ENCODE measurements at regions not wholly inside any gene's neighbourhood (a gene's known extent, or its start where the extent isn't known, plus 50 kb on each side); places are given as distances from the start of the nearest gene placed in this dataset.
"Not testable (repeated sequence)": the region's sequence is repeated elsewhere in the genome, so short reads cannot be mapped to it uniquely, and the experiment has no call there.

GRCh38 chr6:166796610-166797009, 159.7 kb downstream of the RNASET2 start:
- Histone ChIP-seq H3K27me3 (ENCODE audit: low read depth) (no peaks in the 10 kb centered on the region), H3K9me3 (replicated peaks) (no peaks in the 10 kb centered on the region), H3K4me1 (no peaks in the 10 kb centered on the region), H3K36me3 (no peaks in the 10 kb centered on the region), H3K4me3 (no peak overlapping the region), H3K27ac (replicated peaks) (no peak overlapping the region)
- no peak for TF ChIP-seq CTCF (IDR thresholded peaks at IDR 0.05; ENCODE audit: borderline replicate concordance)
- no peak for DNase-seq
- intact Hi-C loops (cut with micrococcal nuclease): no loop called here

GRCh38 chr6:166795879-166796278, 160.5 kb downstream of the RNASET2 start:
- no peak for TF ChIP-seq CTCF (IDR thresholded peaks at IDR 0.05; ENCODE audit: borderline replicate concordance)
- H3K36me3 ChIP-seq: no peaks in the 10 kb centered on the region
- intact Hi-C loops (cut with micrococcal nuclease): no loop called here

GRCh38 chr6:166790808-166791207, 163.8 kb upstream of the RPS6KA2 start:
- intact Hi-C loops (cut with micrococcal nuclease); H3K4me3 ChIP-seq; DNase-seq; H3K36me3 ChIP-seq; H3K27me3 ChIP-seq (ENCODE audit: low read depth); H3K27ac ChIP-seq (replicated peaks); H3K9me3 ChIP-seq (replicated peaks); H3K4me1 ChIP-seq: not testable (repeated sequence)

More at GRCh38 chr6:166795879-166796278, 160.5 kb downstream of the RNASET2 start:
- Histone ChIP-seq H3K27me3 (ENCODE audit: low read depth) (no peaks in the 10 kb centered on the region), H3K27ac (replicated peaks) (no peak overlapping the region), H3K4me1 (no peaks in the 10 kb centered on the region), H3K9me3 (replicated peaks) (no peaks in the 10 kb centered on the region), H3K4me3 (no peak overlapping the region)
- DNase-seq: no peak

- not testable (repeated sequence) for H3K9me3 ChIP-seq (replicated peaks); H3K4me3 ChIP-seq; H3K27me3 ChIP-seq (ENCODE audit: low read depth); H3K27ac ChIP-seq (replicated peaks); DNase-seq; H3K4me1 ChIP-seq; H3K36me3 ChIP-seq
- intact Hi-C loops (cut with micrococcal nuclease): loop anchor here (5.0 to 10.0 kb wide), 3 partner anchors 163 to 356 kb away; no protein-coding TSS in a partner anchor
Observed at GRCh38 chr6:166788846-166789529, 161.9 kb upstream of the RPS6KA2 start.

- no peaks in the 10 kb centered on the region for H3K27me3 ChIP-seq (ENCODE audit: low read depth)
- no peak overlapping the region for H3K27ac ChIP-seq (replicated peaks)
- H3K9me3 ChIP-seq (replicated peaks): no peaks in the 10 kb centered on the region
- intact Hi-C loops (cut with micrococcal nuclease): loop anchor here (5.0 to 10.0 kb wide), 3 partner anchors 166 to 358 kb away; no protein-coding TSS in a partner anchor
- peak; percentile 83 for TF ChIP-seq CTCF (IDR thresholded peaks at IDR 0.05; ENCODE audit: borderline replicate concordance)
- H3K36me3 ChIP-seq: no peaks in the 10 kb centered on the region
- no peak overlapping the region for H3K4me3 ChIP-seq
- H3K4me1 ChIP-seq: no peaks in the 10 kb centered on the region
- no peak for DNase-seq
Observed at GRCh38 chr6:166786704-166787293, 159.7 kb upstream of the RPS6KA2 start.

- H3K27ac ChIP-seq (replicated peaks): no peak overlapping the region
- H3K9me3 ChIP-seq (replicated peaks): no peaks in the 10 kb centered on the region
- H3K36me3 ChIP-seq: no peaks in the 10 kb centered on the region
- no peak for DNase-seq
- H3K4me1 ChIP-seq: no peaks in the 10 kb centered on the region
- no peaks in the 10 kb centered on the region for H3K27me3 ChIP-seq (ENCODE audit: low read depth)
- intact Hi-C loops (cut with micrococcal nuclease): loop anchor here (5.0 to 10.0 kb wide), 3 partner anchors 167 to 360 kb away; no protein-coding TSS in a partner anchor
- TF ChIP-seq CTCF (IDR thresholded peaks at IDR 0.05; ENCODE audit: borderline replicate concordance): no peak
- H3K4me3 ChIP-seq: no peak overlapping the region
Observed at GRCh38 chr6:166785131-166785530, 158.1 kb upstream of the RPS6KA2 start.

Measured in left ventricle myocardium inferior (tissue), 1 donor.